Endothelial cell of umbilical vein (primary cell): ENCODE measurements at regions not wholly inside any gene's neighbourhood (a gene's known extent, or its start where the extent isn't known, plus 50 kb on each side); places are given as distances from the start of the nearest gene placed in this dataset.

Source experiments
- BruUV-seq: library from RNA; stranded (reverse); fragments of 400-500 nt; replicated peaks from 2 replicates; lab custom pipeline; 2021; lab: Mats Ljungman, UMichigan
- CTCF ChIA-PET: fragments of 300-600, 350-600 bp; sonication (Branson Sonifier 250); formaldehyde crosslinking; loops from one replicate; lab custom pipeline; 2021; ENCODE audit warnings: antibody characterized with exemption, inconsistent platforms; lab: Charles Lee
- POLR2A ChIA-PET: fragments of 300-600, 350-600 bp; sonication (Branson Sonifier 250); formaldehyde crosslinking; loops from one replicate; lab custom pipeline; 2021; ENCODE audit warnings: antibody characterized with exemption, inconsistent platforms; lab: Charles Lee
- DNase-seq: peaks from one replicate; pipeline ENCODE4 v3.0.0-alpha.2; 2011; ENCODE audit warnings: low read depth, low spot score
- FAIRE-seq: peaks from 2 replicates; lab custom pipeline; 2011; peaks lifted over from hg19 to GRCh38; lab: Jason Lieb, UNC
- H2AFZ ChIP-seq: 2 replicates; pipeline ENCODE4 v1.6.0; 2012; ENCODE audit warnings: low read depth, low read length, control low read depth, inconsistent platforms
- H3K27ac ChIP-seq: 2 replicates; pipeline ENCODE4 v1.5.1; 2011; ENCODE audit warnings: low read depth, mild to moderate bottlenecking, control low read depth, low read length, moderate library complexity; ENCODE audit not compliant: insufficient read depth
- H3K27me3 ChIP-seq, 2 experiments: 2 replicates each; pipeline versions ENCODE4 v1.6.0 to v1.6.1; 2011; ENCODE audit warnings: low read length in 2 of 2, mixed read lengths in 1 of 2; ENCODE audit not compliant: control insufficient read depth in 2 of 2, insufficient read depth in 2 of 2
- H3K36me3 ChIP-seq, 2 experiments: 2 replicates in 1 of 2; 3 replicates in 1 of 2; pipeline ENCODE4 v1.5.1; 2011; ENCODE audit warnings: low read length in 2 of 2, mild to moderate bottlenecking in 1 of 2, moderate library complexity in 1 of 2; ENCODE audit not compliant: control insufficient read depth in 2 of 2, insufficient read depth in 2 of 2; ENCODE audit errors: extremely low read depth in 1 of 2
- H3K4me1 ChIP-seq: 3 replicates; pipeline ENCODE4 v1.5.1; 2011; ENCODE audit warnings: mild to moderate bottlenecking, low read length; ENCODE audit not compliant: control insufficient read depth, insufficient read depth; ENCODE audit errors: extremely low read depth
- H3K4me2 ChIP-seq: 2 replicates; pipeline ENCODE4 v1.6.1; 2011; ENCODE audit warnings: low read length, control low read depth, mixed read lengths; ENCODE audit not compliant: insufficient read depth
- H3K4me3 ChIP-seq, 3 experiments: fragments of 200-600 bp in 1 of 3; sonication (generic), shearing (Covaris generic) in 1 of 3; replicated peaks in 1 of 3; 2 replicates each; pipeline ENCODE4 v1.5.1; 2011 to 2016; ENCODE audit warnings: control low read depth in 3 of 3, low read length in 3 of 3, mild to moderate bottlenecking in 2 of 3, inconsistent platforms in 1 of 3, low read depth in 1 of 3, moderate library complexity in 1 of 3; ENCODE audit not compliant: insufficient read depth in 1 of 3
- H3K79me2 ChIP-seq: 2 replicates; pipeline ENCODE4 v1.6.0; 2012; ENCODE audit warnings: low read length, inconsistent platforms; ENCODE audit not compliant: control insufficient read depth, insufficient read depth
- H3K9ac ChIP-seq: replicated peaks from 2 replicates; pipeline ENCODE3; 2011; ENCODE audit warnings: low read length, control low read depth; ENCODE audit not compliant: insufficient read depth; ENCODE audit errors: extremely low read depth
- H3K9me1 ChIP-seq: replicated peaks from 3 replicates; pipeline ENCODE4 v1.6.0; 2011; ENCODE audit warnings: mild to moderate bottlenecking, low read length; ENCODE audit not compliant: control insufficient read depth, insufficient read depth; ENCODE audit errors: extremely low read depth
- H3K9me3 ChIP-seq: replicated peaks from 2 replicates; pipeline ENCODE4 v1.5.1; 2012; ENCODE audit warnings: low read length, inconsistent platforms; ENCODE audit not compliant: control insufficient read depth, insufficient read depth
- H4K20me1 ChIP-seq: replicated peaks from 2 replicates; pipeline ENCODE3; 2011; ENCODE audit warnings: mild to moderate bottlenecking, low read length; ENCODE audit not compliant: control insufficient read depth, insufficient read depth; ENCODE audit errors: extremely low read depth
- CTCF ChIP-seq, 2 donors: IDR thresholded peaks; 1 replicate in 1 of 2; 2 replicates in 1 of 2; pipeline ENCODE4 v1.5.1; 2011; ENCODE audit warnings: low read length in 2 of 2, mild to moderate bottlenecking in 2 of 2, moderate library complexity in 2 of 2, control low read depth in 1 of 2, inconsistent platforms in 1 of 2, low read depth in 1 of 2; ENCODE audit not compliant: insufficient read depth in 1 of 2; ENCODE audit errors: extremely low read depth in 1 of 2
- EZH2 ChIP-seq: IDR thresholded peaks from 2 replicates; pipeline ENCODE4 v1.6.1; 2012; ENCODE audit warnings: borderline replicate concordance, low read depth, mild to moderate bottlenecking, moderate library complexity, low read length, inconsistent platforms; ENCODE audit not compliant: severe bottlenecking
- FOS ChIP-seq: IDR thresholded peaks from 2 replicates; pipeline ENCODE4 v1.6.1; 2011; ENCODE audit warnings: mild to moderate bottlenecking, low read length, moderate library complexity, borderline replicate concordance; ENCODE audit not compliant: insufficient read depth
- GATA2 ChIP-seq: IDR thresholded peaks from 2 replicates; pipeline ENCODE4 v1.7.0; 2011; ENCODE audit warnings: low read depth, mild to moderate bottlenecking, moderate library complexity, mixed read lengths, low read length; ENCODE audit not compliant: insufficient read length, insufficient read depth
- JUN ChIP-seq: IDR thresholded peaks from 2 replicates; pipeline ENCODE4 v1.6.1; 2011; ENCODE audit warnings: borderline replicate concordance, low read depth; ENCODE audit not compliant: insufficient read length, insufficient read depth
- MAX ChIP-seq: IDR thresholded peaks from 2 replicates; pipeline ENCODE4 v1.6.1; 2011; ENCODE audit not compliant: insufficient read depth, insufficient read length
- MYC ChIP-seq: IDR thresholded peaks from one replicate; pipeline ENCODE4 v1.6.1; 2011; ENCODE audit warnings: mild to moderate bottlenecking, low read depth, low read length
- POLR2A ChIP-seq: IDR thresholded peaks from 2 replicates; pipeline ENCODE4 v1.6.1; 2012; ENCODE audit warnings: low read depth, mild to moderate bottlenecking, control low read depth, low read length
- POLR2AphosphoS5 ChIP-seq: IDR thresholded peaks from 2 replicates; pipeline ENCODE4 v1.6.1; 2012; ENCODE audit warnings: low read depth, mild to moderate bottlenecking, control low read depth, low read length, moderate library complexity; ENCODE audit not compliant: insufficient read depth
- dilution Hi-C: fragments of 300-500 bp; cut with MboI; formaldehyde crosslinking; loops from one replicate; pipeline ENCODE4 v1.15.0; 2019; ENCODE audit warnings: low sequenced_read_pairs; ENCODE audit not compliant: extremely low pct_ligation_motif_present
- intact Hi-C: fragments of 100-400 bp; cut with micrococcal nuclease; formaldehyde crosslinking; loops from one replicate; pipeline ENCODE4 v1.10.0; 2022

GRCh38 chr2:126766295-126766968 is 110.5 kb downstream of the GYPC start:
- dilution Hi-C loops: no loop called here
- ChIA-PET POLR2A (no interaction called here), CTCF (no interaction called here)
- no TSS peak for BruUV-seq
- H3K27me3 ChIP-seq: no peaks in the 10 kb centered on the region
- H3K9me1 ChIP-seq: no peaks in the 10 kb centered on the region
- no peaks in the 10 kb centered on the region for H4K20me1 ChIP-seq
- H3K9me3 ChIP-seq: no peaks in the 10 kb centered on the region
- no peaks in the 10 kb centered on the region for H3K36me3 ChIP-seq
- no peak for TF ChIP-seq MAX
- no peak for TF ChIP-seq JUN
- no peak for TF ChIP-seq GATA2
- FAIRE-seq (no peak), DNase-seq (no peak)
- no peak overlapping the region for H3K9ac ChIP-seq
- H3K79me2 ChIP-seq: no peaks in the 10 kb centered on the region
- H3K27ac ChIP-seq: no peak overlapping the region
- H3K4me1 ChIP-seq: no peaks in the 10 kb centered on the region
- H3K4me3 ChIP-seq: no peak overlapping the region
- intact Hi-C loops: no loop called here
- H2AFZ ChIP-seq: no peak overlapping the region
- H3K4me2 ChIP-seq: no peak overlapping the region

DNA sequence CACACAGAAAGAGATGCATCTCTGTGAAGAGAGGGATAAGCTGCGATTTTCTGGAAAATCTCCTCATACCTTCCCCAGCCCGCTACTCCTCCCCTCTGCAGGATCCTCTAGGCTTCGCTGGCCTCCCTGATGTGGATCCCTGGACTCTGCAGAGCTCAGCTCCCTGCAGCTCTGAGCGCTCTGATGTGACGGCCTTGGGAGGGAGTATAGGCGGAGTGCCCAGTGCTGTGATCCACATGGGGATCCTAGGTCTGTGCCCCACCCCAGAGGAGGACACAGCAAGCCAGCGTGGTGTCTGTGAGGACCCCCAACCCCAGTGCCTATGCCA is 111.0 kb downstream of the GYPC start:
- Histone ChIP-seq H4K20me1 (no peaks in the 10 kb centered on the region), H2AFZ (no peak overlapping the region), H3K9ac (no peak overlapping the region), H3K27me3 (no peaks in the 10 kb centered on the region), H3K79me2 (no peaks in the 10 kb centered on the region), H3K4me2 (no peak overlapping the region), H3K4me3 (no peak overlapping the region), H3K9me3 (no peaks in the 10 kb centered on the region), H3K9me1 (no peaks in the 10 kb centered on the region), H3K4me1 (no peaks in the 10 kb centered on the region), H3K36me3 (no peaks in the 10 kb centered on the region), H3K27ac (no peak overlapping the region)
- TF ChIP-seq JUN (no peak), MAX (no peak), EZH2 (no peak), CTCF (IDR thresholded peaks at IDR 0.05; ENCODE audit: extremely low read depth in 1 of 2, insufficient read depth in 1 of 2, low read depth in 1 of 2, low read length in 2 of 2) (no peak), POLR2AphosphoS5 (no peak), GATA2 (no peak), POLR2A (no peak), MYC (no peak), FOS (no peak)
- no peak for DNase-seq
- dilution Hi-C loops: no loop called here
- intact Hi-C loops: no loop called here
- BruUV-seq: no TSS peak
- ChIA-PET POLR2A (no interaction called here), CTCF (no interaction called here)
- no peak for FAIRE-seq
